ENCODE measurements at regions not wholly inside any gene's neighbourhood (a gene's known extent, or its start where the extent isn't known, plus 50 kb on each side); places are given as distances from the start of the nearest gene placed in this dataset.

DNA sequence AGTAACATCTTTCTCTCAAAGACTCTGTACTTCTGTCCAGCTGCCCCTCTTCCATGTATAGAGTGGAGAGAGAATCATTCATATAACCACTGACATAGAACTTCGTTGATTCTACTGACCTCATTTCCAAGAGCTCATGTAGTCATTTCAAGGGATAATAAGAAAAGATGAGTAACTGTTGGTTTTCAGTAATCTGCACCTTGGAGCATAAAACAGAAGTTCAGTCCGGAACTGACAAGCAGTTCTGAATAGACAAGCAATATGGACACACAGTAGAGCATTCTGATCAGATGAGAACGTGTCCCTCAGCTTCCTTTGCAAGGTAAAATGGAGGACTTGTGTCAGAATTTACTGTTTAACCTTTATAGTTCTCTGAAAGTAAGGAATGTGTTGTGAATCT, 847.1 kb downstream of the REEP3 start:
- TF ChIP-seq, protein P1, sequence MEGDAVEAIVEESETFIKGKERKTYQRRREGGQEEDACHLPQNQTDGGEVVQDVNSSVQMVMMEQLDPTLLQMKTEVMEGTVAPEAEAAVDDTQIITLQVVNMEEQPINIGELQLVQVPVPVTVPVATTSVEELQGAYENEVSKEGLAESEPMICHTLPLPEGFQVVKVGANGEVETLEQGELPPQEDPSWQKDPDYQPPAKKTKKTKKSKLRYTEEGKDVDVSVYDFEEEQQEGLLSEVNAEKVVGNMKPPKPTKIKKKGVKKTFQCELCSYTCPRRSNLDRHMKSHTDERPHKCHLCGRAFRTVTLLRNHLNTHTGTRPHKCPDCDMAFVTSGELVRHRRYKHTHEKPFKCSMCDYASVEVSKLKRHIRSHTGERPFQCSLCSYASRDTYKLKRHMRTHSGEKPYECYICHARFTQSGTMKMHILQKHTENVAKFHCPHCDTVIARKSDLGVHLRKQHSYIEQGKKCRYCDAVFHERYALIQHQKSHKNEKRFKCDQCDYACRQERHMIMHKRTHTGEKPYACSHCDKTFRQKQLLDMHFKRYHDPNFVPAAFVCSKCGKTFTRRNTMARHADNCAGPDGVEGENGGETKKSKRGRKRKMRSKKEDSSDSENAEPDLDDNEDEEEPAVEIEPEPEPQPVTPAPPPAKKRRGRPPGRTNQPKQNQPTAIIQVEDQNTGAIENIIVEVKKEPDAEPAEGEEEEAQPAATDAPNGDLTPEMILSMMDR (IDR thresholded peaks at IDR 0.05) = no peak
- no peak for TF ChIP-seq POLR2A (IDR thresholded peaks at IDR 0.05)

All from esophagus squamous epithelium (tissue), 4 donors.